Endothelial cell of umbilical vein (primary cell): ENCODE measurements at regions not wholly inside any gene's neighbourhood (a gene's known extent, or its start where the extent isn't known, plus 50 kb on each side); places are given as distances from the start of the nearest gene placed in this dataset.

Source experiments
- BruUV-seq: library from RNA; stranded (reverse); fragments of 400-500 nt; replicated peaks from 2 replicates; lab custom pipeline; 2021; lab: Mats Ljungman, UMichigan
- CTCF ChIA-PET: fragments of 300-600, 350-600 bp; sonication (Branson Sonifier 250); formaldehyde crosslinking; loops from one replicate; lab custom pipeline; 2021; ENCODE audit warnings: antibody characterized with exemption, inconsistent platforms; lab: Charles Lee
- POLR2A ChIA-PET: fragments of 300-600, 350-600 bp; sonication (Branson Sonifier 250); formaldehyde crosslinking; loops from one replicate; lab custom pipeline; 2021; ENCODE audit warnings: antibody characterized with exemption, inconsistent platforms; lab: Charles Lee
- DNase-seq: peaks from one replicate; pipeline ENCODE4 v3.0.0-alpha.2; 2011; ENCODE audit warnings: low read depth, low spot score
- FAIRE-seq: peaks from 2 replicates; lab custom pipeline; 2011; peaks lifted over from hg19 to GRCh38; lab: Jason Lieb, UNC
- H2AFZ ChIP-seq: 2 replicates; pipeline ENCODE4 v1.6.0; 2012; ENCODE audit warnings: low read depth, low read length, control low read depth, inconsistent platforms
- H3K27ac ChIP-seq: 2 replicates; pipeline ENCODE4 v1.5.1; 2011; ENCODE audit warnings: low read depth, mild to moderate bottlenecking, control low read depth, low read length, moderate library complexity; ENCODE audit not compliant: insufficient read depth
- H3K27me3 ChIP-seq, 2 experiments: 2 replicates each; pipeline versions ENCODE4 v1.6.0 to v1.6.1; 2011; ENCODE audit warnings: low read length in 2 of 2, mixed read lengths in 1 of 2; ENCODE audit not compliant: control insufficient read depth in 2 of 2, insufficient read depth in 2 of 2
- H3K36me3 ChIP-seq, 2 experiments: 2 replicates in 1 of 2; 3 replicates in 1 of 2; pipeline ENCODE4 v1.5.1; 2011; ENCODE audit warnings: low read length in 2 of 2, mild to moderate bottlenecking in 1 of 2, moderate library complexity in 1 of 2; ENCODE audit not compliant: control insufficient read depth in 2 of 2, insufficient read depth in 2 of 2; ENCODE audit errors: extremely low read depth in 1 of 2
- H3K4me1 ChIP-seq: 3 replicates; pipeline ENCODE4 v1.5.1; 2011; ENCODE audit warnings: mild to moderate bottlenecking, low read length; ENCODE audit not compliant: control insufficient read depth, insufficient read depth; ENCODE audit errors: extremely low read depth
- H3K4me2 ChIP-seq: 2 replicates; pipeline ENCODE4 v1.6.1; 2011; ENCODE audit warnings: low read length, control low read depth, mixed read lengths; ENCODE audit not compliant: insufficient read depth
- H3K4me3 ChIP-seq, 3 experiments: fragments of 200-600 bp in 1 of 3; sonication (generic), shearing (Covaris generic) in 1 of 3; replicated peaks in 1 of 3; 2 replicates each; pipeline ENCODE4 v1.5.1; 2011 to 2016; ENCODE audit warnings: control low read depth in 3 of 3, low read length in 3 of 3, mild to moderate bottlenecking in 2 of 3, inconsistent platforms in 1 of 3, low read depth in 1 of 3, moderate library complexity in 1 of 3; ENCODE audit not compliant: insufficient read depth in 1 of 3
- H3K79me2 ChIP-seq: 2 replicates; pipeline ENCODE4 v1.6.0; 2012; ENCODE audit warnings: low read length, inconsistent platforms; ENCODE audit not compliant: control insufficient read depth, insufficient read depth
- H3K9ac ChIP-seq: replicated peaks from 2 replicates; pipeline ENCODE3; 2011; ENCODE audit warnings: low read length, control low read depth; ENCODE audit not compliant: insufficient read depth; ENCODE audit errors: extremely low read depth
- H3K9me1 ChIP-seq: replicated peaks from 3 replicates; pipeline ENCODE4 v1.6.0; 2011; ENCODE audit warnings: mild to moderate bottlenecking, low read length; ENCODE audit not compliant: control insufficient read depth, insufficient read depth; ENCODE audit errors: extremely low read depth
- H3K9me3 ChIP-seq: replicated peaks from 2 replicates; pipeline ENCODE4 v1.5.1; 2012; ENCODE audit warnings: low read length, inconsistent platforms; ENCODE audit not compliant: control insufficient read depth, insufficient read depth
- H4K20me1 ChIP-seq: replicated peaks from 2 replicates; pipeline ENCODE3; 2011; ENCODE audit warnings: mild to moderate bottlenecking, low read length; ENCODE audit not compliant: control insufficient read depth, insufficient read depth; ENCODE audit errors: extremely low read depth
- CTCF ChIP-seq, 2 donors: IDR thresholded peaks; 1 replicate in 1 of 2; 2 replicates in 1 of 2; pipeline ENCODE4 v1.5.1; 2011; ENCODE audit warnings: low read length in 2 of 2, mild to moderate bottlenecking in 2 of 2, moderate library complexity in 2 of 2, control low read depth in 1 of 2, inconsistent platforms in 1 of 2, low read depth in 1 of 2; ENCODE audit not compliant: insufficient read depth in 1 of 2; ENCODE audit errors: extremely low read depth in 1 of 2
- EZH2 ChIP-seq: IDR thresholded peaks from 2 replicates; pipeline ENCODE4 v1.6.1; 2012; ENCODE audit warnings: borderline replicate concordance, low read depth, mild to moderate bottlenecking, moderate library complexity, low read length, inconsistent platforms; ENCODE audit not compliant: severe bottlenecking
- FOS ChIP-seq: IDR thresholded peaks from 2 replicates; pipeline ENCODE4 v1.6.1; 2011; ENCODE audit warnings: mild to moderate bottlenecking, low read length, moderate library complexity, borderline replicate concordance; ENCODE audit not compliant: insufficient read depth
- GATA2 ChIP-seq: IDR thresholded peaks from 2 replicates; pipeline ENCODE4 v1.7.0; 2011; ENCODE audit warnings: low read depth, mild to moderate bottlenecking, moderate library complexity, mixed read lengths, low read length; ENCODE audit not compliant: insufficient read length, insufficient read depth
- JUN ChIP-seq: IDR thresholded peaks from 2 replicates; pipeline ENCODE4 v1.6.1; 2011; ENCODE audit warnings: borderline replicate concordance, low read depth; ENCODE audit not compliant: insufficient read length, insufficient read depth
- MAX ChIP-seq: IDR thresholded peaks from 2 replicates; pipeline ENCODE4 v1.6.1; 2011; ENCODE audit not compliant: insufficient read depth, insufficient read length
- MYC ChIP-seq: IDR thresholded peaks from one replicate; pipeline ENCODE4 v1.6.1; 2011; ENCODE audit warnings: mild to moderate bottlenecking, low read depth, low read length
- POLR2A ChIP-seq: IDR thresholded peaks from 2 replicates; pipeline ENCODE4 v1.6.1; 2012; ENCODE audit warnings: low read depth, mild to moderate bottlenecking, control low read depth, low read length
- POLR2AphosphoS5 ChIP-seq: IDR thresholded peaks from 2 replicates; pipeline ENCODE4 v1.6.1; 2012; ENCODE audit warnings: low read depth, mild to moderate bottlenecking, control low read depth, low read length, moderate library complexity; ENCODE audit not compliant: insufficient read depth
- dilution Hi-C: fragments of 300-500 bp; cut with MboI; formaldehyde crosslinking; loops from one replicate; pipeline ENCODE4 v1.15.0; 2019; ENCODE audit warnings: low sequenced_read_pairs; ENCODE audit not compliant: extremely low pct_ligation_motif_present
- intact Hi-C: fragments of 100-400 bp; cut with micrococcal nuclease; formaldehyde crosslinking; loops from one replicate; pipeline ENCODE4 v1.10.0; 2022

GRCh38 chr5:35372482-35372881 lies 142.2 kb upstream of the PRLR start:
- H4K20me1 ChIP-seq, result no peaks in the 10 kb centered on the region
- ChIA-PET POLR2A (no interaction called here), CTCF (no interaction called here)
- intact Hi-C loops, result no loop called here
- H3K4me1 ChIP-seq, result no peaks in the 10 kb centered on the region
- H3K4me2 ChIP-seq, result no peak overlapping the region
- H3K27ac ChIP-seq, result no peak overlapping the region
- no peaks in the 10 kb centered on the region for H3K27me3 ChIP-seq
- BruUV-seq, result no TSS peak
- DNase-seq (no peak), FAIRE-seq (no peak)
- H3K36me3 ChIP-seq, result no peaks in the 10 kb centered on the region
- H3K9ac ChIP-seq, result no peak overlapping the region
- H3K4me3 ChIP-seq, result no peak overlapping the region
- no peaks in the 10 kb centered on the region for H3K79me2 ChIP-seq
- H2AFZ ChIP-seq, result no peak overlapping the region
- dilution Hi-C loops, result no loop called here
- no peaks in the 10 kb centered on the region for H3K9me1 ChIP-seq
- TF ChIP-seq FOS (no peak), EZH2 (no peak), CTCF (IDR thresholded peaks at IDR 0.05; ENCODE audit: extremely low read depth in 1 of 2, insufficient read depth in 1 of 2, low read depth in 1 of 2, low read length in 2 of 2) (no peak), MAX (no peak), MYC (no peak), JUN (no peak), POLR2AphosphoS5 (no peak), GATA2 (no peak), POLR2A (no peak)
- H3K9me3 ChIP-seq, result no peaks in the 10 kb centered on the region
